RWPE1 (cell line): ENCODE measurements at regions not wholly inside any gene's neighbourhood (a gene's known extent, or its start where the extent isn't known, plus 50 kb on each side); places are given as distances from the start of the nearest gene placed in this dataset.
A peak's percentile ranks its signal among the peaks of the same experiment; 100 is the strongest.

ENCODE experiments used
- CTCF ChIA-PET: fragments of 350-600 bp; sonication (Branson Sonifier 250); formaldehyde crosslinking; extraction: SDS; loops from one replicate; lab custom pipeline; 2021; lab: Yijun Ruan, JAX
- POLR2A ChIA-PET: fragments of 400-600 bp; formaldehyde crosslinking; extraction: SDS; loops from one replicate; lab custom pipeline; 2020; ENCODE audit warnings: antibody characterized with exemption; ENCODE audit not compliant: low non-redundant PET; lab: Yijun Ruan, JAX
- DNase-seq: peaks from one replicate; pipeline ENCODE4 v3.0.0; 2012; ENCODE audit warnings: low spot score
- H3K27ac ChIP-seq: fragments of 450-650 bp; 2 replicates; pipeline ENCODE4 v1.5.1; 2017
- TF ChIP-seq, protein P1 (sequence below): fragments of 450-650 bp; conservative IDR thresholded peaks from 2 replicates; pipeline ENCODE4 v1.5.1; 2017; ENCODE audit warnings: low read depth, mild to moderate bottlenecking

DNA sequence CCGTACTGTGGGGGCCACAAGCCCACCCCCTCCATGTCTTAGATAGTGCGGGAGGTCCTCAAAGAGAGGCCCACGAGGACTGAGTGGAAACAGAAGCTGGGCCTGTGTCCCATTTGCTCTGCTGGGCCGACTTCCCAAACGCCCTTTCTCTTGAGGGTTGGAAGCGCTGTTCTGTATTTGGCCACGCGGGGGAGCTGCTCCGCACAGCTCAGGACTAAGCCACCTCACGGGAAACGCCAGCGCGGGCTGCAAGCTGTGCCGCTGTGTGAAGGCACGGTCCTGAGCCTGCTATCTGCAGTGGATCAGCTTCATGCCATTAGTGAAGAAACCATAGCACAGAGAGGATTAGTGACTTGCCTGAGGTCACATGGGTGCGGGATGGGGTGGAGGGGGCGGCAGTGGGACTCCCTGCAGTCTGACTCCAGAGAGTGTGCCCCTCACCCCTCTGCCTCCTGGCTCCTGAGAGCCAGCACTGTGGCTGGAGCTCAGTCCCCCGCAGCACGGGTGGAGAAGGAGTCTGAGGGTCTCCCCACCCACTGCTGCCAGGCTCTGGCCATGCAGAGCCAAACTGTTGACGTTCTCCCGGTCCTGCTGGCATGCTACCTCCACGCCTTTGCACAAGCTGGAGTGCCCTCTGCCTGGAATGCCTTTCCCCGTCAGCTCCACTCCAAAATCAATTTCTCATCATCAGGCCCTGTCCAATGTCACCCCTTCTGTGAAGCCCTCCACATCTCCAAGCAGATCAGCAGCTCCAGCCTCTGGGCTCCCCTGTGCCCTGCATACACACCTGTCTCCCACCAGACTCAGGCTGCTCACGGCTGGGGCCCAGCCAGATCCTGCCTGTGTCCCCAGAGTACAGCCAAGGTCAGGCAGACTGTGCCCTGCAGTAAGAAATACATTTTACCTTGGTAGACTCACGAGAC, 51.5 kb upstream of the LRRC32 start:
- H3K27ac ChIP-seq: no peak overlapping the region
- TF ChIP-seq, protein P1, sequence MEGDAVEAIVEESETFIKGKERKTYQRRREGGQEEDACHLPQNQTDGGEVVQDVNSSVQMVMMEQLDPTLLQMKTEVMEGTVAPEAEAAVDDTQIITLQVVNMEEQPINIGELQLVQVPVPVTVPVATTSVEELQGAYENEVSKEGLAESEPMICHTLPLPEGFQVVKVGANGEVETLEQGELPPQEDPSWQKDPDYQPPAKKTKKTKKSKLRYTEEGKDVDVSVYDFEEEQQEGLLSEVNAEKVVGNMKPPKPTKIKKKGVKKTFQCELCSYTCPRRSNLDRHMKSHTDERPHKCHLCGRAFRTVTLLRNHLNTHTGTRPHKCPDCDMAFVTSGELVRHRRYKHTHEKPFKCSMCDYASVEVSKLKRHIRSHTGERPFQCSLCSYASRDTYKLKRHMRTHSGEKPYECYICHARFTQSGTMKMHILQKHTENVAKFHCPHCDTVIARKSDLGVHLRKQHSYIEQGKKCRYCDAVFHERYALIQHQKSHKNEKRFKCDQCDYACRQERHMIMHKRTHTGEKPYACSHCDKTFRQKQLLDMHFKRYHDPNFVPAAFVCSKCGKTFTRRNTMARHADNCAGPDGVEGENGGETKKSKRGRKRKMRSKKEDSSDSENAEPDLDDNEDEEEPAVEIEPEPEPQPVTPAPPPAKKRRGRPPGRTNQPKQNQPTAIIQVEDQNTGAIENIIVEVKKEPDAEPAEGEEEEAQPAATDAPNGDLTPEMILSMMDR: peak; percentile 93
- POLR2A ChIA-PET: no interaction called here
- peak; percentile 66 for DNase-seq
- CTCF ChIA-PET: interaction anchor here (0.5 to 2.1 kb wide), 23 partner anchors 9 to 1235 kb away, joined by 3 to 12 read pairs (median 3); partner anchors contain the start of gene LRRC32

DNA sequence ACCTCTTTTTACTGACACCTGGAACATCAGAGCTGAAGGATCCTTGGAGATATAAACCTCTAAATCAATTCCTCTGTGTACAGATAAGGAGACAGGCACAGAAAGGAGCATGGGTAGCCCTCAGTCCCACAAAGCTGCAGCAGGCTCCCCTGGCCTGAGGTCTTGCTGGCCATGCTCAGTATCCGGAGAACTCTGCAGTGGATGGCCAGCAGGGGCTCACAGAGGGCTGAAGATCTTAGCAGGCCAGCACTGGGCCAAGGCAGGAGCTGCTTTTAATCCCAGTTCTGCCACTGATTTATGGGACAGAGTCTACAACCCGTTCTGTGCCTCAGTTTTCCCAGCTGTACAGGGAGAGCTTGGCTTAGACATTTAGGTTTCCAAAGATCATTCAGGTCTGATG, 52.6 kb upstream of the LRRC32 start:
- CTCF ChIA-PET: interaction anchor here (0.6 to 1.4 kb wide), 4 partner anchors 11 to 368 kb away, joined by 3 to 7 read pairs (median 4); no protein-coding TSS in a partner anchor
- TF ChIP-seq, protein P1: no peak
- H3K27ac ChIP-seq: no peak overlapping the region
- no peak for DNase-seq
- POLR2A ChIA-PET: no interaction called here

DNA sequence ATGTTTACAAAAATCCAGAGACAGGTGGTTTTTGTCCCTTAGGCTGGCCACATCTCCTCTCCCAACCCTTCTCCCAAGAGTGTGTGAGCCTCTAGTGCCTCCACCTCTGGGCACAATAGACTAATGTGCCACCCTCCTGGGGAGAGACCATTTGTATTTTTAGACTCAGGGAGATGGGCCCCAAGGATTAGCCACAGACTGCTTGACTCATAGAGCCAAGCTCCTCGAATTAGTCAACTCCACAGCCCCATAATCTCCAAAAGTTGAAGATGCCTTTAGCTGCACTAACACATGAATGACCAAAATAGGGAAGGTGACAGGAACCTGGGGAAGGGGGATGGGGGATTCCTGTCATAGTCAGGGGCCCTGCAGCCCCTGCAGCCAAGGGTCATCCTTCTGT, 53.0 kb upstream of the LRRC32 start:
- CTCF ChIA-PET: interaction anchor here (0.9 to 1.4 kb wide), 3 partner anchors 11 to 368 kb away, joined by 3 to 7 read pairs (median 4); no protein-coding TSS in a partner anchor
- no peak overlapping the region for H3K27ac ChIP-seq
- POLR2A ChIA-PET: no interaction called here
- TF ChIP-seq, protein P1: no peak
- DNase-seq: no peak

DNA sequence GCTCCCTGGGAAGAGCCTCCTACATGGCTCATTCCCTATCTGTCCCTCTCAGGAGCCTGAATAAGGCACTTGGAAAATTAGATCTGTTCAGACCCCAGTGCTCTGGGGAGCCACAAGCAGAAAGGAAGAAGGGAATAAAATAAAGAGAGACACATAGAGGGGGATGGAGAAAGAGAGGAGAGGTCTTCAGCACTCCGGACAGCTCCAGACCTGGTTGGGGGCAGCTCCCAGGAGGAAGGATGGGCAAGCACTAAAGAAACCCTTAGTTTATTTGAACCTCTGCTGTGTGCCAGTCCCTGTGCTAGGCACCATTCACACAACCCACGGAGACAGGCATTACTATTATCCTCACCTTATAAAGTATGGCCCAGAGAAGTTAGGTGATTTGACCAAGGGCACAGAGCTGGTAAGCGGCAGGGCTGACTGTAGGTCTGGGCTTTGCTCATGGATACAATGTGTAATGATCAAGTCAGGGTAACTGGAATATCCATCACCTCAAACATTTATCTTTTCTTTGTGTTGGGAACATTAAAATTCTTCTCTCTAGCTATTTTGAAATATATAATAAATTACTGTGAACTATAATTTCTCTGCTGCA, 53.7 kb upstream of the LRRC32 start:
- POLR2A ChIA-PET: no interaction called here
- no peak for DNase-seq
- CTCF ChIA-PET: interaction anchor here (1.3 to 1.4 kb wide), 2 partner anchors 10 to 194 kb away, joined by 3 to 4 read pairs; no protein-coding TSS in a partner anchor
- TF ChIP-seq, protein P1: no peak
- no peak overlapping the region for H3K27ac ChIP-seq

DNA sequence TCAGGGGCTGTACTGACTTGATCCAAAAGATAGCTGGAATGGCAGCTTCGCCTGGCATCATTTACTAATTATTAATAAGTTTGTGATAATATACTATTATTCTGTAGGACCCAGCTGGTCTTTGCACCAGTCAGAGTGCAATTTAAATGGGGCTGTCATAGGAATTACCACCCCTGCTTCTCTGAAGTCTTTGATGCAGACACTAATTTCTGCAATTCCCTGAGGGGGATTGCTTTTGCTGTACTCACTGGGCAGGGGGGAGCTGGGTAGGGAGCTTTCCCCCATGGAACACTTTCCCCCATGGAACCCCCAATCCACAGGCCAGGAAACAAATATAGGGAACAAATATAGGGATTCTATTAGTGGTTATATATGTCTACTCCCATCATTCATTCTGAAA, 54.9 kb upstream of the TSKU start:
- no peak overlapping the region for H3K27ac ChIP-seq
- TF ChIP-seq, protein P1: no peak
- POLR2A ChIA-PET: interaction anchor here (0.5 kb wide), 1 partner anchor 72 kb away, joined by 3 read pairs; no protein-coding TSS in a partner anchor
- CTCF ChIA-PET: interaction anchor here (0.5 kb wide), 1 partner anchor 319 kb away, joined by 4 read pairs; no protein-coding TSS in a partner anchor
- no peak for DNase-seq

DNA sequence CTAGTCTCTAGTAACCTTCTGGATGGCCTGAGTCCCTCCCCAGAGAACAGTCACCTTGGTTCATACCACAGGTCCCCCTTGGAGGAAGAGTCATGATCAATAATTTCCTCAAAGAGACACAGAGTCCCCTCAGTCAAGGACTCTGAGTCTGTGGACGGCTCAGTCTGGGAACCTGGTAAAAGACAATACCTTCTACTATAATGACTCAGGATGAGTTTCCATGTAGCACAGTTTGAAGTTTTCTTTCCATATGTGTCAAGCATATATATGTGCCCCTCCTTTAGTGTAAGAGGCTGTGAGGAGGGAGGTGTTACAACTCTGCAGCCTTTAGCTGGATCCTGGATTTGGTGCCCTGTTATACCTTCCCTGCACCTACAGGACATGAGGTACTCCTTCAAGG, 54.4 kb upstream of the TSKU start:
- ChIA-PET CTCF (no interaction called here), POLR2A (no interaction called here)
- H3K27ac ChIP-seq: no peak overlapping the region
- TF ChIP-seq, protein P1: no peak
- no peak for DNase-seq
